ENCODE measurements at regions not wholly inside any gene's neighbourhood (a gene's known extent, or its start where the extent isn't known, plus 50 kb on each side); places are given as distances from the start of the nearest gene placed in this dataset.
"Not testable (repeated sequence)": the region's sequence is repeated elsewhere in the genome, so short reads cannot be mapped to it uniquely, and the experiment has no call there.

DNA sequence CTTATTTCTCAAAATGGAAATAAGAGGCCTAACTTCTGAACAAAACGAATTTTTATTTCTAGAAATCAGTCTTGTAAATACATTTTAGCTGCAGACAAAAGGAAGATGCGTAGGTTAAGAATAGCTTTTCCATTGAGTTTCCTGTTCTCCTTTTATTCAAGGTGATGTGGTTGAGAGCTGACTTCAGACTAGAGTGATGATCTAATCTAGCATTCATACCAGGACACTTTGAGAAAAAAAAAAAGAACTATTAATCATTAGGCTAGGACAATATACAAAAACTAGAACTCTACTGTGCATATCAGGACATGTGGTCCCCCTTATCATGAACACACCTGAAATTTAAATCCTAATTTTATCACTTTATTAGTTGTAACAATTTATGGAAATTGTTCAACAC is 884.5 kb upstream of the EPHA5 start:
- no peak for DNase-seq (ENCODE audit: low spot score)

DNA sequence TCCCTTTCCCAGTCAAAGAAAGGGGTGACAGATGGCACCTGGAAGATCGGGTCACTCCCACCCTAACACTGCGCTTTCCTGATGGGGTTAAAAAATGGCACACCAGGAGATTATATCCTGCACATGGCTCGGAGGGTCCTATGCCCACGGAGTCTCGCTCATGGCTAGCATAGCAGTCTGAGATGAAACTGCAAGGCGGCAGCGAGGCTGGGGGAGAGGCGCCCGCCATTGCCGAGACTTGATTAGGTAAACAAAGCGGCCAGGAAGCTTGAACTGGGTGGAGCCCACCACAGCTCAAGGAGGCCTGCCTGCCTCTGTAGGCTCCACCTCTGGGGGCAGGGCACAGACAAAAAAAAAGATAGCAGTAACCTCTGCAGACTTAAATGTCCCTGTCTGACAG is 875.0 kb upstream of the EPHA5 start:
- DNase-seq (ENCODE audit: low spot score): not testable (repeated sequence)

DNA sequence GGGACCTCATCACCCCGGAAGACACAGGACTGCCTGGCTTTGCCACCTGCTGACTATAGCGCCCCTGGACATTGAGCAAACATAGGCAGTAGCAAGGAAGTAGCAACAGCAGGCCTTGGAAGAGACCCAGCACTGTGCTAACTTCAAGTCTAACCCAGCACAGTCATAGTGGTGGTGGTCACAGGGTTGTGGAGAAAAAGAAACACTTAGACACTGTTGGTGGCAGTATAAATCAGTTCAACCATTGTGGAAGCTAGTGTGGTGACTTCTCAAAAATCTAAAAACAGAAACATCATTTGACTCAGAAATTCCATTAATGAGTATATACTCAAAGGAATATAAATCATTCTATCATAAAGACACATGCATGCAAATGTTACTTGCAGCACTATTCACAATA is 874.0 kb upstream of the EPHA5 start:
- no peak for DNase-seq (ENCODE audit: low spot score)

DNA sequence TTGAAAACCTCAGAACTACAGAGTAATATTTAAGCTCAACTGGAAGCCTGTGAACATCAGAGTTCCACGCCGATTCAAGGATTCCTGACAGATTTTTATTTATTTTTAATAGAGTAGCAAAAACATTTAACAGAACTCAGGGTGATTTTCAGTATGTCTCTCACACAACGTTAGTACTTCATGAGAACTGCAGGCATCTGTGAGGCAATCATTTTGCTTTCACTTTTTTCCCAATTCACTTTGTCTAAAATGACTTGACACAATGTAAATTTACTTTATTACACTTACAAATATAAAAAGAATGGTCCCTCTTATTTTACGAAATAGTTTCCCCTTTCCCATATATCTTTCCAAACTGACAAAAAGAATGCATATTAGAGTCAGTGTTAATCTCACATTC is 869.5 kb upstream of the EPHA5 start:
- no peak for DNase-seq (ENCODE audit: low spot score)

DNA sequence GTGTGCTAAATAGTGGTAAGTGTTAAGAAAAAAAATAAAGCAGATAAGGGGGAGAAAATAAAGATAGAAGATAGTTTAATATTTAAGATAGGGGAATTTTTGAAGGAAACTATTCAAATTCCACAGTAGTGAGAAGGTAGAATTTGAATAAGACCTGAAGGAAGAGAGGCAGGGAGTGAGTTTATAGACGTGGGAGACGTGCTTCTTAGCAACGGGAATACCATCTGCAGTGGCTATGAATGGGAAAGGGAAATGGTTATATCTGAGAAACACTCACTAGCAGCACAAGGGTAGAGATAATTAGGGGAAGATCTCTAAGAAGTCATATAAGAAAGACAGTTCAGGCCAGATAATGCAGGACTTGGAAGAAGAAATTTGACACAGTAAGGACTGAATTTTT is 854.5 kb upstream of the EPHA5 start:
- DNase-seq (ENCODE audit: low spot score): no peak

DNA sequence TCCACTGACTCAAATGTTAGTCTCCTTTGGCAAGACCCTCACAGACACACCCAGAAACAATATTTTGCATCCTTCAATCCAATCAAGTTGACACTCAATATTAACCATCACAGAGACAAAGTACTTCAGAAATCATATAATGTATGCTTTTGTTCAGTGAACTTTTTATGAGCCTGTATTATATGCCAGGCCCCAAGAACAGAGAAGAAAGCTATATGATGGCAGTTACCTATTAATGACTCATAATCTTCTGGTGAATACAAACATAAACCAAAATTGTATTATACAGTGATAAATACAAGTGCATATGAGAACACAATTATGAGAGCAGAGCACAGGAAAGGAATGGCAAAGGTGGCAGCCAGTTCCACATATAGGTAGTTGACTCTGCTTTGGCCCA is 852.0 kb upstream of the EPHA5 start:
- no peak for DNase-seq (ENCODE audit: low spot score)

DNA sequence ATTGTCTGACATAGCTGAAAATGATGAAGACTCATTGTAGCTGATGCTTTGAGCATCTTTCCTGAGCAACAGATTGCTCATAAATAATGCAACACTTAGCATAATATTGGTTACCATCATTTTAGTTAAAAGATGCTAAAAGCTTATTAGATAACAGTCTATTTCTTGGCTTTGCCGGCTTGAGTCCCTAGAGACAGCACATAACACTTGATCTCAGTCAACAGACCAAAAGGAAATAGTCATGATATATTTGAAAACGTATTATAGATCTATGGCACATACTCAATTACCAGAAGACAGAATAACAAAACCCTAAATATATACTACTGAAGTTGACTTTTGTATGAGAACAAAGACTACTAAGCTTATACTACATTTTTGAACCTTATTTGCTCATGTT is 846.7 kb upstream of the EPHA5 start:
- DNase-seq (ENCODE audit: low spot score): no peak

DNA sequence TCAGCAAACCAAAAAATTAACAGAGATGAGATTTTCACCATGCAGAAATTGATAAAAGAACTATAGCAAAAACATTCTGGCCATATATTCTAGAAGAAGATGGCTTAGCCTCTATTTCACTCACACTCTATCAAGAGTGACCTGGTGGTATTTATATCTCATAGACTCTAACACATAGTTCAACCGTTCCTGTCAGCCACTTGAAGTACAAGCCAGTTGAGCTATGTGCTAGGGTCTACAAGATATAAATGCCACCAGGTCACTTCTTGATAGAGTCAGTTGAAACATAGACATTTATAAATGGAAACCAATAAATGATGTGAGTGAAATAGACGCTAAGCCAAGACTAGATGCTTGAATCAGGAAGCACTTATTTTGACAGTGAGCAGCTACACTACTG is 836.7 kb upstream of the EPHA5 start:
- DNase-seq (ENCODE audit: low spot score): no peak

DNA sequence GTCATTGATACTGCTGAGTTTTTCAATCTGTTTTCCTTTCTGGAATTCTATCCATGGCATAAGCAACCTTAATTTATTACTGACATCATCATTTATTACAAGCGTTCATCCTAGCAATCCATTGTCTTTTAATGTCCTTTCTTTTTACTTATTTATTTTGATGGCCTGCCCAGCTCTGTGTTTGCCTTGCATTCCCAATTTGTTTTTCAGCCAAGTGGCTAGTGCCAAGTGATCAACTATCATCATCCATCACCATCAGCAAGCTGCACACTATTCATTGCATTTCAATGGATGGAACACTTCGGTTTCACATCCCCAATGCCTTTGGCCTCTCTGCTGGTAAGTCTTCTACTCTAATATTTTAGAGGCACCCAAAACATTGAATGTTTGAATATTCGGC is 831.7 kb upstream of the EPHA5 start:
- DNase-seq (ENCODE audit: low spot score): no peak

DNA sequence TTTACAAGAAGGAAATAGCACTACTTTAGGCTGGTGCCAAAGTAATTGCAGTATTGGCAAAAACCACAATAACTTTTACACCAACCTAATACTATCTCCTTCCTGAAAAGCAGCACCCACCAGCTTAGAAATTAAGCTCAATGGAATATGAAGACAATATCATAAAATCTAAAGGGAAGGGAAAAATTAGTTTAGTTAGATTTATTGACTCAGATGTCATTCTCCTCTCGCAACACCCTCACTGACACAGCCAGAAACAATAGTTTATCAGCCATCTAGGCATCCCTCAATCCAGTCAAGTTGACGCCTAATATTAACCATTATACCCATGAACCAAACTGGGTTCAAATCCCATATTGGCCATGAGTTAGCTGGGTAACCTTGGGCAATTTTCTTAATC is 820.4 kb upstream of the EPHA5 start:
- no peak for DNase-seq (ENCODE audit: low spot score)

DNA sequence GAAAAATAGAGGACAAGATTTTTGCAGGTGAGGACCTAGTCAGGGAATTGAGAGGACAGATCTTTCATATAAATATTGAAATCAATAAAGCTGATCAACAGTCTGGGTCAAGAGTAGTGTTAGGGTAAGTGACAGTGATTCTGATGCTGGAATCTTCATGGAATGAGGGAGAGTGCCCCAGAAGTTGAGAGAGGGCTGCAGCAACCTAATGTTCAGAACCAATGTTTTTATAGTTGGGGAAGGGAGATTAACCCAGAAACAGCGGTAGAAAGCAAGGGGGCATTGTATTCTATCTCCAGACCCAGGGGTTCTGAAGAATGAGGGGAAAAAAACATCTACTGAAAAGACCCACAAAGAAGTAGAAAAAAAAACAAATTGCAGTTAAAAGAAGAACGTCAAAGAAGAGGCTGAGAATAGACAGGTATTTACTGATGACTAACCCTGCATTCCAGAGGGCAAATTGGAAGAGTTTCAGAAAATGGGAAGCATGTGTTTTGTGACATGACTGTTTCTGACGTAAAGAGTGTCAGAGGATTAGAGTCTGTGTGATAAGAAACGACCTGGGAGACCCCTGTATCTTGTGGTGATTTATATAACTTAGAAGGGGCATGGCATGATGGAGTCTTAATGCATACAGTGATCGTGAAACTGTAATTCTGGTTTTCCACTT is 819.6 kb upstream of the EPHA5 start:
- DNase-seq (ENCODE audit: low spot score): peak; percentile 1

DNA sequence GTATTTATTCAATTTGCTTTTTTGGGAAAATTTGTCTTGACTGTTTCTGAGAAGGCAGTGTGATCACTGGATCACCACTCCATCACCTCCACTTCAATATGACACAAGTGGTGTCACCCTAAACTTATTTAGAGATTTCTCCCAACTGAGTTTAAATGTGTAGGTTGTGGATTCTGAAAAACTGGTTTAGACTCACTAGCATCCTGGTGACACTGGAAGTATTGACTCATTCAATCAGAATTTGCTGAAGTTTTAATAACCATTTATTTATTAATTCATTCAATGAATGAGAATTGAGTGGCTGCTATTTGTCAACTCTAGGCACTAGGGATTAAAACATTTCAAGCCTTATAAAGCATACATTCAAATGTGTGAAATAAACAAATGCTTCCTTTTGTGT is 819.1 kb upstream of the EPHA5 start:
- DNase-seq (ENCODE audit: low spot score): no peak

DNA sequence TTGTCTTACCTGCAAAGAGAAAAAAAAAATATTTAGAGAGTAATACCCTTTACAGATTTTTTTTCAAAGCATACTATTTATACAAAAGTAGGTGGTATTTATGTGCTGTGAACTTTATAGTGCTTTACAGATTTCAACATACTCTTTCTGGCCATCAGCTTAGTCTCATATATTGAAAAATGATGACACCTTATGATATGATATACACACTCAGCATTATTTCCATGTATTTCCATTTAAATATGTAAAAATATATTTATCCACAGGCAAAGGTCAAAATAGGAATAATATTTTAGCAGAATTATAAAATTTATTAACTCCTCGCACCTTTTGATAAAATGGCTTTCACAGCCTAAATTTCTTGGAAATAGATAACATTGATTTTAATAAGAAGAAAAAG is 815.8 kb upstream of the EPHA5 start:
- no peak for DNase-seq (ENCODE audit: low spot score)

DNA sequence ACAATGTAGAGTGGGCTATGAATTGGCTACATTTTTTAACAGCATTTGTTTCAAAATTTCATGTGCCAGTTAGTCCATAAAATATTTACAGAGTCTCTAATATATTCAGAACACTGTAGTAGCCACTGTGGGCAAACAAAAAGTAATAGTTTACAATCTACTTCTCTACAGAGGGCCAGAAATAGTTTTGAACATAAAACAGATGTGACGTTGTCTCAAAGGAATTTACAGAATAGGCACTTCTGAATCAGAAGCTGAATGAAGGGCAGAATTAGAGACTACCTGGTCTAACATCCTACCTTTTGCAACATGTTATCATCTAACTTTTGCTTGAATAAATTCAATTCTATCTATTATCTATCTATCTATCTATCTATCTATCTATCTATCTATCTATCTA is 811.9 kb upstream of the EPHA5 start:
- DNase-seq (ENCODE audit: low spot score): no peak

DNA sequence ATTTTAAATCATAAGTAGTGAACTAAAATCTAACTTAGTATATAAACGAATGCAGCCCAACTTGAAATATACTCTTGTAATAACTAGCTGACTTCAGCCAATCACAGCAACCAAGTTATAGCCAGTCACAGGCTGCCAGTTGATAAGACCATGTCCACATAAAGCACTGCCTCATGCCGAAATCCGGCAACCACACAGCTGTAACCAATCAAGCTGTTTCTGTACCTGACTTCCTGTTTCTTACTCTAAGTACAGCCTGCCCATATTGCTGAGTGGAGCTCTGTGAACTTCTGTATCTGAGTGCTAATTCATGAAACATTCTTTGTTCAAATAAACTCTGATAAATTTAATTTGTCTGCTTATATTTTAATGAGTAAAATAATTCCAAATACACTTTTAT is 805.3 kb upstream of the EPHA5 start:
- DNase-seq (ENCODE audit: low spot score): no peak

DNA sequence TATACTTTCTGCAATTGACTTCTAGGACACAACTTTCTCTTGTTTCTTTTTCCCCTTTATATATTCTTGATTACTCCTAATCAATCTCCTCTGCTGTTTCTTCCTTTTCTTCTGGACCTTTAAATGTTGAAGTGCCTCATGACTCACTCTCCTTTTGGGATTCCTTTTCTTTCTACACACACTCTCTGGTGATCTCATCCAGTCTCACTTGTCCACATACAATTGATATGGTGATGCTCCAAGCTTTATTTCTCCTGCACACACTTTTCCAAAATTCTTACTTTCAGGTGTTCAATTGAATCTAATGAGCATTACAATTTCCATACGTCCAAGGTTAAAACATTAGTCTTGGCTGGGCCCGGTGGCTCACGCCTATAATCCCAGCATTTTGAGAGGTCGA is 794.8 kb upstream of the EPHA5 start:
- peak; percentile 2 for DNase-seq (ENCODE audit: low spot score)

DNA sequence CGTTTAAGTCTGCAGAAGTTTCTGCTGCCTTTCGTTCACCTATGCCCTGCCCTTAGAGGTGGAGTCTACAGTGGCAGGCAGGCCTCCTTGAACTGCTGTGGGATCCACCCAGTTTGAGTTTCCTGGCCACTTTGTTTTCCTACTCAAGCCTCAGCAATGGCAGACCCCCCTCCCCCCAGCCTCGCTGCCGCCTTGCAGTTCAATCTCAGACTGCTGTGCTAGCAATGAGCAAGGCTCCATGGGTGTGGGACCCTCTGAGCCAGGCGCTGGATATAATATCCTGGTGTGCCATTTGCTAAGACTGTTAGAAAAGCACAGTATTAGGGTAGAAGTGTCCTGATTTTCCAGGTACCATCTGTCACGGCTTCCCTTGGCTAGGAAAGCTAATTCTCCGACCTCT is 792.6 kb upstream of the EPHA5 start:
- not testable (repeated sequence) for DNase-seq (ENCODE audit: low spot score)

DNA sequence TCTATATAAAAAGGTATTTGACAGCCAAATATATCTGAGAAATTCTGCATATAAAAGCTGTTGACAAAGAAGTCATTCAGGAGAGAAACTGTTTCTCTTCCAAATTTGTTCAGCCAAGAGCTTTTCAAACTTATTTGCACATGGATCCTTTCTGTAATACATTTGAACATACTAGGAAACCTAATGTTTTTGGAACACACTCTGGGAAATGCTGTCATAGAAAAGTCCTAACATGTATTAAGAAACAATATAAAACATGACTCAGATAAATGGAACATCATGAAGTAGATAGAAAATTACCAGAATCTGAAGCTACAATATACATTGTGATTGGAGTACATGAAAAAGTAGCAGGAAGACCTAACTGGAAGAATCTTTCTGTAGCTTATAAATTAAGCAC is 781.5 kb upstream of the EPHA5 start:
- no peak for DNase-seq (ENCODE audit: low spot score)

DNA sequence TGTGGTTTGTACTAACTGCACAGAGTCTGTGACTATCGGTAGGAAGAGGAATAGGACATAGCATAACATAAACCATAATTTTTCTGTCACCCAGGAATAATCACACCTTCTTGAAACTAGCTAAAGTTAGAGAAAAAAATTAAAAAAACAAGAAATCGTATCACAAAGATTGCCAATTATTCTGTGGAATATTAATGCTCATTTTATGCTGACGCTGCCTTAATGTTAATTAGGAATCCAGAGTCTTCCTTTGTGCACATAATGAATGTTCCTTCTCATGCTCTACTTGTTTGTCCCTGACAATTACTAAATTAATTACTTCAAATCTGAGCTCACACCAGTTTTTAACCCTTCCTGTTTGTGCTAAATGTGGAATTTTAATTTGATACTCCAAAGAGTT is 772.7 kb upstream of the EPHA5 start:
- no peak for DNase-seq (ENCODE audit: low spot score)

DNA sequence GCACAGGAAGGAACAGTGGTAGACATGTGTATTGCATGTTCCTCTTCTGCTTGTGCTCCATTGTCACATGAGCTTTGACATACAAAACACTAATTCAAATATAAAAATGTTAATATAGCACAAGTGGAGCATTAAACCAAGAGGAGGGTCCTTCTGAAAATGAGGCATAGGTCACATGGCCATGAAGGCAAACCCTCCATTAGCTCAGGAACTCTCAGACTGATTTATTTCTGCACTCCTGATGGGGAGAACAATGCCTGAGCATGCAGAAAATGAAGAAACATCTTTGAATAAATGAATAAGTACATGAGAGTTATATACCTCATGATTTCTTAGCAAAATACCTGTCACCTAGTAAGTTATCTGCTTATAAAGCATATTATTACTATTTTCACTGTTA is 769.2 kb upstream of the EPHA5 start:
- no peak for DNase-seq (ENCODE audit: low spot score)

DNA sequence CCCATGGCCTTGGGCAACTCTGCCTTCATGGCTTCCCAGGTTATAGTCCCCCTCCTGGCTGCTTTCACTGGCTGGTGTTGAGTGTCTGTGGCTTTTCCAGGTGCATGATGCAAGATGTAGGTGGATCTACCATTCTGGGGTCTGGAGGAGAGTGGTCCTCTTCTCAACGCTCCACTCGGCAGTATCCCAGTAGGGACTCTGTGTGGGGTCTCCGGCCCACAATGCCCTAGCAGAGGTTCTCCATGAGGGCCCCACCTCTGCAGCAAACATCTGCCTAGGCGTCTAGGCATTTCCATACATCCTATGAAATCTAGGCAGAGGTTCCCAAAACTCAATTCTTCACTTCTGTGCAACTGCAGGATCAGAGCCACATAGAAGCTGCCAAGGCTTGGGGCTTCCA is 763.4 kb upstream of the EPHA5 start:
- DNase-seq (ENCODE audit: low spot score): no peak

DNA sequence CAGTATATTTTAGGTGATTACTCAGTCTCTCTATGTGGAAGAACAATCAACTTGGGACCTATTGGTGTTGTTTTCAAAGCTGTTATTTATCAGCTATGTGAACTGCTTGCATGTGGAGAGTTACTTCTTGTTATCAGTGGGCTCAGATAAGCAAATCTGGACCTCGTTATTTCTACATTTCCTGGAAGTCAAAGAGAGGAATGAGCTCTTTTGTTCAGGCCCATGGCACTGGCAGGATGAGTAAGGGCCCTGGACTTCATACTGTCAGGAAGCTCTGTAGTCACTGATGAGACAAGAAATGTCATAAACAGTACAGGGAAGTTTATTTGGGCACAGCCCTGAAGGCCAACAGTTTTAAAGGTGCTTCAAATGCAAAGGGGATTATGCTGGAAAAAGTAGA is 760.6 kb upstream of the EPHA5 start:
- peak; percentile 7 for DNase-seq (ENCODE audit: low spot score)

DNA sequence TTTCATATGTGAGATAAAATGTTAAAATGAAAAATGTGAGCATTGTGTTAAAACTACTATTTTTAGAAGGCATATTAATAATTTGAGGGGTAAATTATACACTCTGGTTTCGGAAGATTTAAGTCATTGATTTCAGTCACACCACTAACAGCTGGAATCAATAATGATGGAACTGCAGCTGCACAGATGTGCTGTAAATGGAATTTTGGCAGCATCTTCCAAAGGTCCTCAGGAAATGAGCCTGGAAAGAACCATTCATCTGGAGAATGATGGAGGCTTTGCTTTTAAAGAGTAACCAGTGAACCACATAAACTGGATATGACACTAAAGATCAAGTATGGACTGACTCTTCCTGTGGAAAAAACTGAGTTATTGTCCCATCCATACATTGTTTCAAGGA is 759.0 kb upstream of the EPHA5 start:
- no peak for DNase-seq (ENCODE audit: low spot score)

DNA sequence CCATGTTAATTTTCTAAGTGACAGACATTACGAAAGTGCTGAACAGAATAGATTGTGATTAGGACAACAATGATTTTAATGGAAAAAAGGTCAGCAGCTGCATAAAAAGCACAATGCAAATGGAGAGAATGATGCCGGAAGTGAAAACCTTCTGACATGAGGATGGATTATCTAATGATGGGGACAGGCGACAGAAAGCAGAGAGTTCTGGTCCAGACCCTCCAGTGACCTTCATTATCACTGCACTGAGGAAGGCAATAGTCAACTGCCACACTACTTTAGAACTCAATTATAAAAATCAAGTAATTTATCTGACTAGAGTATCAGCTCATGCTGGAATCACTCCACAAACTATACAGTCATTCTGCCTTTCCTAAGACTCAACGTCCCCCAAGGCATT is 746.1 kb upstream of the EPHA5 start:
- DNase-seq (ENCODE audit: low spot score): no peak

DNA sequence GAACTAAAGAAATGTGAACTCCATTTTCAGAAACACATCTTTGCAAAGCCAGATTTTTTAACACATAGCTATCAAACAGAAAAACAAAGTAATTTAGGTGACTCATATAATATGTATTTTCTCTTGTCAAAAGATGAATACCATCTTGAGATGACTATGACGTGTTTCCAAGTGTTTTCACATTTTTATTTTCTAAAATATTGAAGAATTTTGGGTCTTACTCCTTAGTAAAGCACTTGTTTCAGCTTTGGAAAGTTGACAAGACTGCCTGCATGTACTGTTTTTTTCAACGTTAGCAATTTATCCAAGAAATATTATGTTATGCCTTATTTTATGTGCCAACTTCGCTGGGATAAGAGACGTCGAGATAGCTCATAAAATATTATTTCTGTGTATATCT is 733.9 kb upstream of the EPHA5 start:
- no peak for DNase-seq (ENCODE audit: low spot score)

Data from GM03348 (cell line).